ENCODE measurements at regions not wholly inside any gene's neighbourhood (a gene's known extent, or its start where the extent isn't known, plus 50 kb on each side); places are given as distances from the start of the nearest gene placed in this dataset.

DNA sequence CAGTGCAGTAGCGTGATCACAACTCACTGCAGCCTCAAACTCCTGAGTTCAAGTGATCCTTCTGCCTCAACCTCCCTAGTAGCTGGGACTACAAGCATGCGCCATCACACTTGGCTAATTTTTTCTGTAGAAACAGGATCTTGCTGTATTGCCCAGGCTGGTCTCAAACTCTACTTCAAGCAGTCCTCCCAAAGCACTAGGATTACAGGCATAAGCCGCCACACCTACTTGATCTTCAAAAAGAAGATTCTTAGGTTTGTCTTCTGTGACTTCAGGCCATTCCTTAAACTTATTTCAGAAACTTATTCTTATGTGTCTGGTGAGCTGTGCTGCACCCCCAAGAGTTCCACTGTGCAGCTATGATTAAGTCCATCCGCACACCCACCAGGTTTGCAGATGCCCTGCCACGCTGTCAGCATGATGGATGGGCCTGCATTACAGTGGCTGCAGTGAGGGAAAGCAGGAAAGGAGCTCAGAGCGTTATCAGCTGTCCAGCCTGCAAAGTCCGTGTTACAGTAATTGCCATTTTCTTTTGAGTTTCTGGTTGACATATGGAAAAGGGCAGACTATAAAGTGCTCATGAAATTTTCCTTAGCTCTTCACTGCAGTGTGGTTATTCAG, 146.6 kb downstream of the AASDH start:
- no peak for FAIRE-seq

DNA sequence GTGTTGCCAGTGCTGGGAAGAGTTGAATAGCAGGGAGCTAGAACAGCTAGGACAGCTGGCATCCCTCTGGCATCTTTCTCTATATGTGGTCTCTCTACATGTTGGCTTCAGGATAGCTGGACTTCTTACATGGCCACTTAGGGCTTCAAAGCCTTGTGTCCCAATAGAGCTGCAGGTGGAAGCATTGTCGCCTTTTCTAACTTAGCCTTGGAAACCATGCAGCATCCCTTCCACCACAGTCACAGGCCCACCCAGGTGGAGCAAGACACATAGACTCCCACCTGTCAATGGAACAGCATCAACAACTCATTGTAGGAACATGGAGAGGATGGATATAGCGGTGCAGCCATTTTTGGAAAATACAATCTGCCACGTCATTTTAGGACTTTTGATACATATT, 149.0 kb downstream of the AASDH start:
- FAIRE-seq = no peak

DNA sequence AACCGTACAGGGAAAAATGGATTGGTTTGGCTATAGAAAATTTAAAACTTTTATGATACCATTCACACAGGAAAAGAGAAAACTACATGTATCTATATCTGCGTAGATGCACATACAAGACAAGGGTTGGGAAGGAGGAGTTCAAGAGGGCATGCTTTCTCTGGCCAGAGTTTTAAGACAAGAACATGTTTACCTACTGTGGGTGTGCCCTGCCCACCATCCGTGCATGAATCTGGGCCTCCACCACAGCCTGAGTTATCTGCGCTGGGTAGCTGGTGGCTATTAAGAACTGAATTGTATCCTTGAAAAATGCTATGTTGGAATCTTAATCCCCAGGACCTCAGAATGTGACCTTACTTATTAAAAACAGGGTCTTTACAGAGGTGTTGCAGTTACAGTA, 151.6 kb downstream of the AASDH start:
- FAIRE-seq = no peak

- no peak for FAIRE-seq
These were observed 152.3 kb downstream of the AASDH start for GRCh38 chr4:56235011-56235410.

- no peak for FAIRE-seq
These were observed 153.2 kb downstream of the AASDH start for GRCh38 chr4:56234098-56234497.

GRCh38 chr4:56231410-56231809, 155.9 kb downstream of the AASDH start:
- no peak for FAIRE-seq

DNA sequence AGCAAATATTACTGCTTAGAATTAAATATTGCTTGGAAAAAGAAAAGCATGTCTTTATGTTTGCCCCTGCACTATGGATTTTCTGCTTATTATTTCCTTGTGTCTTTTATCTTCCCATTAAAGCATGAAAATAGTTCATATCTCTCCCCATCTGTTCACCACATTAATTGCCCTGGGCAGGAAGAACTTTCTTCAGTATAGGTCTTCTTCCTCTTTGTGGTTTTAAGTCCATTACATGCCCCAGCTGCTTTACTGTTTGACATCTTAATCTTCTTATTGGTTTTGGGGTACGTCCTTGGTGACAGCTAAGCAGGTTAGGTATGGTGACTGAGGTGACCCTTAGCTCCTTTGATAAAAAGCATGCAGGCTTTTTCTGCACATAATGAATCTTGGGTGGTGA, 157.3 kb downstream of the AASDH start:
- FAIRE-seq = no peak

DNA sequence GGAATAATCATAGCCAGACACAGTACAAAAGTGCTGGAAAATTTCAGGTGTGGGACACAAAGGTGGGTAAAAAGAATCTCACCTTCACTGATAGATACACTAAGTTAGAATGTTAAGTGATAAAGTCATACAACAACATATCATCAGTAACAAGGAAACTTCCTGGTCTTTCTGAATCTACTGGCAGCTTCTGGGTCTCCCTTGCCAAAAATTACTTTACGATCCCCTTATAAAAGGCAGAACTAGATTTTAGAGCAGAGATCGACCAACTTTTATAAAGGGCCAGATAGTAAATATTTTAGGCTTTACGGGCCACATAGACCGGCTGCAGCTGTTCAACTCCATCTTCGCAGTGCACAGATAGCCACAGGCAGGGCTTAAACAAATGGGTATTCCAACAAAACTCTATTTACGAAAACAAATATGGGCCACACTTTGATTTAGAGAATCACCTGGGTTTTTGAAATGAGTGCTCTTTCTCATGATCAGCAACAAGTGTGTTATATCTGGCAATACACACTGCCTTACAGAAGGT, 159.9 kb downstream of the AASDH start:
- FAIRE-seq = no peak

DNA sequence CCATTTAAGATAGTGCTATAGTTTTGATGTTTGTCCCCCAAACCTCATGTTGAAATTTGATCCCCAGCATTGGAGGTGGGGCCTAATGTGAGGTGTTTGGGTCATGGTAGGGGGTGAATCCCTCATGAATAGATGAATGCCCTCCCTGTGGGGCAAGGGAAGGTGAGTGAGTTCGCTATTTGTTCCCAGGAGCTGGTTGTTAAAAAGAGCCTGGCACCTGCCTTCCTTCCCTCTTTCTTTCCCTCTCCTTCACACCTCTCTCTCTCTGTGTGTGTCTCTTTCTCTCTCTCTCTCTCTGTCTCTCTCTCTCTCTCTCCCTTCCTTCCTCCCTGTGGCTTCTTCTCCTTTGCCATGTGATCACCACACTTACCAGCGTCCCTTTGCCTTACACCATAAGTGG, 160.7 kb downstream of the AASDH start:
- FAIRE-seq = no peak

- no peak for FAIRE-seq
These were observed 162.7 kb downstream of the AASDH start for GRCh38 chr4:56224641-56225040.

GRCh38 chr4:56222514-56222913, 164.8 kb downstream of the AASDH start:
- no peak for FAIRE-seq

DNA sequence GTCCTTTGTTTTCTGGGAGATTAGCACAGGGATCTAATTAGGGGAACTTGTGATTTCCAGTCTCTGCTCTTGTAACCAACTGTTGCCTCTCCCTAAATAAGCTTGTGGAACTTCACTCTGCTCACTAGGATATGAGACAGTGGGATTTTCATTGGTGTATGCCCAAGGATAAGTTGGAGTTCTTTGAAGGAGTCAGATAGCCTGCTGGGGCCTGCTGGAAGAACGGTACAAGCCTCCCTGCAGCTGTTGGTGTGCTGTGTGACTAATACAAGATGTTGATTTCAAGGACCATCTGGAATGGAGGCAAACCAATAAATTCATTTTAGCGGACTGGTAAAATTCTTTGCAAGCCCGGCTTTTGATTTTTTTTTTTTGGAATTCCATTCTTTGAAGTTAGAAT, 167.0 kb downstream of the AASDH start:
- no peak for FAIRE-seq

GRCh38 chr4:56219447-56219846, 167.8 kb downstream of the AASDH start:
- FAIRE-seq = no peak

GRCh38 chr4:56218230-56218895, 168.9 kb downstream of the AASDH start:
- no peak for FAIRE-seq

DNA sequence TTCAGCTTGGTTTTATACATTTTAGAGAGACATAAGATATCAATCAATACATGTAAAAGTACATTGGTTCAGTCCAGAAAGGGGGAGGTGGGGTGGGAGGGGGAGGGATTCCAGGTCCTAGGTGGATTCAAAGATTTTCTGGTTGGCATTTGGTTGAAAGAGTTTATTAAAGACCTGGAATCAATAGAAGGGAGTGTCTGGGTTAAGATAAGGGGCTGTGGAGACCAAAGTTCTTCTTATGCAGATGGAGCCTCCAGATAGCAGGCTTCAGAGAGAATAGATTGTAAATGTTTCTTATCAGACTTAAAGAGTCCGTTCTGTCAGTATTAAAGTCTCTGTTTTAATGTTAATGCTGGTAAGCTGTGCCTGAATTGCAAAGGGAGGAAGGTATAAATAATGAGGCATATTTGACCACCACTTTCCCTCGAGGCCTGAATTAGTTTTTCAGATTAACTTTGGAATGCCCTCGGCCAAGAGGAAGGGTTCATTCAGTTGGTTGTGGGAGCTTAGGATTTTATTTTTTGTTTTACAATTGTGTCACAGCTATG, 169.9 kb downstream of the AASDH start:
- FAIRE-seq = no peak

DNA sequence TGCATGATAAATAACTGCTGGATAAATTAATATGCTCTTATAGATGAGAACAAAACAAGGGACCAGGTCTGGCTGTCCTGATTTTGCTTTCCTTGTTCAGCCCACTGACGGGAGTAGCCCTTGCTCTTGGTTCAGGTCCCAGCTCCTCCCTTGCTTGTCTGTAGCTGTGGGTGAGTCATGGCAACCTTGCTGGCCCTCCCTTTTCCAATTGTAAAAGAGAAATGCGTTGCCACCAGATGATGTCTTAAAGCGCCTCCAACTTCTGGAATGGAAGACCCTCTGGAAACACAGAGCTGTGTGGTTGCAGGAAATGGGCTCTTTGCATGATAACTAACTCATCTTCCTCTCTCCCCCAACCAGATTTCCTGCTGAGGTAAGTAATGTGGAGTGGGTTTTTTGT, 171.4 kb downstream of the AASDH start:
- FAIRE-seq = no peak

GRCh38 chr4:56215141-56215783, 172.0 kb downstream of the AASDH start:
- FAIRE-seq = no peak

GRCh38 chr4:56213543-56213942, 173.7 kb downstream of the AASDH start:
- FAIRE-seq = no peak

DNA sequence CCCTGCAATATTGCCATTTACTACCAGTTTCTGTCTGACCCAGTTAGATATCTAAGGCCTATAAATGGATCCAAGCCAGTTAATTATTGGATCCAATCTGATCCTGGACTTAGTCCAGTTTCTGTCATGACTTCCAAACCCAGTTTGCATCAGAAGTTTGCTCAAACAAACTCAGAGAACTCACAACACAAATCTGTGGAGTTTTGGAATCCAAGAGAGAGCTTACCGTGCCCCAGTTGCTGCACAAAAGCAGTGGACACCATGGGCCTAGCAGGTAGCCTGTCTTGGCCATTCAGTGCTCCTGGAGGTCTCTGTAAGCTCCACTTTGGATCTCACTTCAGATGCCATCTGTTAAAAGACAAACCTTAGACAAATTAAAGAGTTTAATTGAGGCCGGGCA, 174.5 kb downstream of the AASDH start:
- no peak for FAIRE-seq

GRCh38 chr4:56211202-56211601, 176.1 kb downstream of the AASDH start:
- FAIRE-seq = no peak

DNA sequence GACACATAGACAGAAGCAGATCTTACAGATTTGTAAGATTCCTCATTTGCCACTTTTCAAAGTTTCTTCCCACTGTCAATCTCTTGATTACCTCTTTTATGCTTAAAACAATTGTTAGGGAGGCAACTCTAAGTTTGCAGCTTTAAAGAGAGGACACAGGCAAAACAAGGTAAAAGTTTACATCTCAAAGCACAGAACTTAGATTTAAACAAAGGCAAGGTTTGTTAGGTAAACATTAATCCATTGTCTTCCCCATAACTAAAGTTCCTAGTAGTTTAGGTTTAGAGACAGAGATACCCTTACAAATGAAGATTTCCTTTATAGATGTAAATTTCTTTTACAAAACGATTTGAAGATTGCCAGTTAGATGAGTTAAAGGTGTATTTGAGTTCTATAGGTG, 176.9 kb downstream of the AASDH start:
- FAIRE-seq = no peak

- FAIRE-seq = no peak
These were observed 177.5 kb downstream of the AASDH start for GRCh38 chr4:56209767-56210166.

GRCh38 chr4:56208103-56208502, 179.2 kb downstream of the AASDH start:
- FAIRE-seq = no peak

GRCh38 chr4:56206258-56206657, 181.0 kb downstream of the AASDH start:
- no peak for FAIRE-seq
